Right renal pelvis (tissue), 4 donors: ENCODE measurements at regions not wholly inside any gene's neighbourhood (a gene's known extent, or its start where the extent isn't known, plus 50 kb on each side); places are given as distances from the start of the nearest gene placed in this dataset.
"Not testable (repeated sequence)": the region's sequence is repeated elsewhere in the genome, so short reads cannot be mapped to it uniquely, and the experiment has no call there.

ENCODE experiments used
- DNase-seq, 4 donors: peaks; one replicate each; pipeline ENCODE4 v3.0.0-alpha.2; 2013; ENCODE audit warnings: low read depth in 4 of 4, low spot score in 3 of 4, missing footprints in 1 of 4

GRCh38 chr22:22976033-22976922 is 88.7 kb downstream of the IGLL5 start:
- no peak for DNase-seq

- DNase-seq, result no peak
Measured at GRCh38 chr22:22977479-22978200, 90.0 kb downstream of the IGLL5 start.

GRCh38 chr22:22978637-22979036 is 91.0 kb downstream of the IGLL5 start:
- DNase-seq, result no peak

GRCh38 chr22:22979121-22979724 is 91.1 kb upstream of the GNAZ start:
- no peak for DNase-seq

GRCh38 chr22:22979954-22980353 is 90.4 kb upstream of the GNAZ start:
- DNase-seq, result no peak

- DNase-seq, result no peak
Measured at GRCh38 chr22:22981670-22982571, 88.4 kb upstream of the GNAZ start.

GRCh38 chr22:22982616-22983015 is 87.7 kb upstream of the GNAZ start:
- no peak for DNase-seq

- no peak for DNase-seq
Measured at GRCh38 chr22:22983123-22983522, 87.2 kb upstream of the GNAZ start.

GRCh38 chr22:22983816-22984215 is 86.5 kb upstream of the GNAZ start:
- no peak for DNase-seq

- no peak for DNase-seq
Measured at GRCh38 chr22:22984967-22985366, 85.4 kb upstream of the GNAZ start.

- DNase-seq, result no peak
Measured at GRCh38 chr22:22986008-22986407, 84.3 kb upstream of the GNAZ start.

GRCh38 chr22:22986640-22987039 is 83.7 kb upstream of the GNAZ start:
- no peak for DNase-seq

- DNase-seq, result no peak
Measured at GRCh38 chr22:22988150-22988549, 82.2 kb upstream of the GNAZ start.

GRCh38 chr22:22988785-22989184 is 81.5 kb upstream of the GNAZ start:
- DNase-seq, result no peak

- no peak for DNase-seq
Measured at GRCh38 chr22:22989856-22990255, 80.5 kb upstream of the GNAZ start.

GRCh38 chr22:22990711-22991505 is 79.4 kb upstream of the GNAZ start:
- DNase-seq, result not testable (repeated sequence)

- no peak for DNase-seq
Measured at GRCh38 chr22:22992474-22992873, 77.8 kb upstream of the GNAZ start.

GRCh38 chr22:22993184-22993583 is 77.1 kb upstream of the GNAZ start:
- DNase-seq, result no peak

- DNase-seq, result peak in 2 of 4 donors; percentile 4 to 8
Measured at GRCh38 chr22:22995166-22995565, 75.2 kb upstream of the GNAZ start.
